Activated T-helper 1 cell treated with anti-CD3 and anti-CD28 coated beads, Interleukin-12 subunit alpha, Interleukin-12 subunit beta, Interleukin-2, Interleukin-4 antibody, amounts not matched to agents 30 ng/mL and 10 ng/mL and 1 ng/mL, durations not matched to agents 14 hours and 24 hours and 36 hours (primary cell): ENCODE measurements at regions not wholly inside any gene's neighbourhood (a gene's known extent, or its start where the extent isn't known, plus 50 kb on each side); places are given as distances from the start of the nearest gene placed in this dataset.
"Not testable (repeated sequence)": the region's sequence is repeated elsewhere in the genome, so short reads cannot be mapped to it uniquely, and the experiment has no call there.

Experiments
- DNase-seq: peaks from one replicate; pipeline ENCODE4 v3.0.0; 2021; ENCODE audit warnings: low spot score
- H3K27ac Mint-ChIP-seq: one replicate; pipeline ENCODE4 v1.8.0; 2021; ENCODE audit warnings: mild to moderate bottlenecking, mixed read lengths
- H3K27me3 Mint-ChIP-seq: one replicate; pipeline ENCODE4 v1.8.0; 2022; ENCODE audit warnings: mild to moderate bottlenecking, moderate library complexity, mixed read lengths; ENCODE audit not compliant: insufficient read depth
- H3K36me3 Mint-ChIP-seq: one replicate; pipeline ENCODE4 v1.8.0; 2021; ENCODE audit warnings: low read depth, mixed read lengths
- H3K4me1 Mint-ChIP-seq: one replicate; pipeline ENCODE4 v1.8.0; 2021; ENCODE audit warnings: low read depth, mixed read lengths
- H3K4me3 Mint-ChIP-seq: one replicate; pipeline ENCODE4 v1.8.0; 2021; ENCODE audit warnings: mild to moderate bottlenecking, moderate library complexity, mixed read lengths
- H3K9me3 Mint-ChIP-seq: one replicate; pipeline ENCODE4 v1.8.0; 2021; ENCODE audit warnings: mixed read lengths
- intact Hi-C: fragments of 100-400 bp; cut with micrococcal nuclease; formaldehyde crosslinking; loops from one replicate; pipeline ENCODE4 v1.15.1; 2024

- DNase-seq = no peak
- no peaks in the 10 kb centered on the region for H3K4me1 Mint-ChIP-seq
- H3K27me3 Mint-ChIP-seq = no peaks in the 10 kb centered on the region
- intact Hi-C loops = loop anchor here (10.0 kb wide), 1 partner anchor 63 kb away; no protein-coding TSS in a partner anchor
- H3K4me3 Mint-ChIP-seq = no peak overlapping the region
- H3K9me3 Mint-ChIP-seq = no peaks in the 10 kb centered on the region
- no peak overlapping the region for H3K27ac Mint-ChIP-seq
- no peaks in the 10 kb centered on the region for H3K36me3 Mint-ChIP-seq
Measured at GRCh38 chr18:75727456-75727855, 300.0 kb upstream of the SMIM21 start.

- no peak overlapping the region for H3K27ac Mint-ChIP-seq
- no peaks in the 10 kb centered on the region for H3K36me3 Mint-ChIP-seq
- H3K9me3 Mint-ChIP-seq = no peaks in the 10 kb centered on the region
- intact Hi-C loops = loop anchor here (10.0 kb wide), 1 partner anchor 59 kb away; no protein-coding TSS in a partner anchor
- no peak for DNase-seq
- H3K27me3 Mint-ChIP-seq = no peaks in the 10 kb centered on the region
- H3K4me3 Mint-ChIP-seq = no peak overlapping the region
- no peaks in the 10 kb centered on the region for H3K4me1 Mint-ChIP-seq
Measured at GRCh38 chr18:75723521-75724340, 296.2 kb upstream of the SMIM21 start.

GRCh38 chr18:75714766-75715165, 287.3 kb upstream of the SMIM21 start:
- DNase-seq = no peak
- no peak overlapping the region for H3K27ac Mint-ChIP-seq
- H3K4me1 Mint-ChIP-seq = no peaks in the 10 kb centered on the region
- H3K27me3 Mint-ChIP-seq = no peaks in the 10 kb centered on the region
- intact Hi-C loops = no loop called here
- H3K36me3 Mint-ChIP-seq = no peaks in the 10 kb centered on the region
- H3K4me3 Mint-ChIP-seq = no peak overlapping the region
- H3K9me3 Mint-ChIP-seq = no peaks in the 10 kb centered on the region

GRCh38 chr18:75712124-75712867, 284.8 kb upstream of the SMIM21 start:
- H3K27ac Mint-ChIP-seq, H3K4me3 Mint-ChIP-seq, H3K9me3 Mint-ChIP-seq, intact Hi-C loops, H3K4me1 Mint-ChIP-seq, DNase-seq, H3K27me3 Mint-ChIP-seq, H3K36me3 Mint-ChIP-seq: not testable (repeated sequence)

- no peaks in the 10 kb centered on the region for H3K36me3 Mint-ChIP-seq
- intact Hi-C loops = no loop called here
- H3K27ac Mint-ChIP-seq = no peak overlapping the region
- no peak overlapping the region for H3K4me3 Mint-ChIP-seq
- H3K9me3 Mint-ChIP-seq = no peaks in the 10 kb centered on the region
- DNase-seq = no peak
- no peaks in the 10 kb centered on the region for H3K4me1 Mint-ChIP-seq
- no peaks in the 10 kb centered on the region for H3K27me3 Mint-ChIP-seq
Measured at GRCh38 chr18:75700561-75700960, 273.1 kb upstream of the SMIM21 start.

GRCh38 chr18:75698861-75699260, 271.4 kb upstream of the SMIM21 start:
- H3K4me3 Mint-ChIP-seq = no peak overlapping the region
- no peak for DNase-seq
- no peaks in the 10 kb centered on the region for H3K27me3 Mint-ChIP-seq
- H3K27ac Mint-ChIP-seq = no peak overlapping the region
- no peaks in the 10 kb centered on the region for H3K4me1 Mint-ChIP-seq
- intact Hi-C loops = no loop called here
- no peaks in the 10 kb centered on the region for H3K9me3 Mint-ChIP-seq
- no peaks in the 10 kb centered on the region for H3K36me3 Mint-ChIP-seq

GRCh38 chr18:75697493-75697892, 270.0 kb upstream of the SMIM21 start:
- Mint-ChIP-seq H3K4me1 (no peaks in the 10 kb centered on the region), H3K27ac (no peak overlapping the region), H3K9me3 (no peaks in the 10 kb centered on the region), H3K36me3 (no peaks in the 10 kb centered on the region), H3K27me3 (no peaks in the 10 kb centered on the region), H3K4me3 (no peak overlapping the region)
- DNase-seq = no peak
- intact Hi-C loops = no loop called here

GRCh38 chr18:75696391-75696790, 268.9 kb upstream of the SMIM21 start:
- Mint-ChIP-seq H3K4me3 (no peak overlapping the region), H3K27me3 (no peaks in the 10 kb centered on the region), H3K27ac (no peak overlapping the region), H3K9me3 (no peaks in the 10 kb centered on the region), H3K4me1 (no peaks in the 10 kb centered on the region), H3K36me3 (no peaks in the 10 kb centered on the region)
- intact Hi-C loops = no loop called here
- no peak for DNase-seq

GRCh38 chr18:75694292-75694691, 266.8 kb upstream of the SMIM21 start:
- DNase-seq = no peak
- Mint-ChIP-seq H3K9me3 (no peaks in the 10 kb centered on the region), H3K4me3 (no peak overlapping the region), H3K27me3 (no peaks in the 10 kb centered on the region), H3K4me1 (no peaks in the 10 kb centered on the region), H3K27ac (no peak overlapping the region), H3K36me3 (no peaks in the 10 kb centered on the region)
- intact Hi-C loops = no loop called here

GRCh38 chr18:75691483-75691882, 264.0 kb upstream of the SMIM21 start:
- no peaks in the 10 kb centered on the region for H3K9me3 Mint-ChIP-seq
- H3K27me3 Mint-ChIP-seq = peaks cover 2% of the 10 kb centered on the region
- H3K27ac Mint-ChIP-seq = no peak overlapping the region
- intact Hi-C loops = no loop called here
- H3K36me3 Mint-ChIP-seq = no peaks in the 10 kb centered on the region
- no peak for DNase-seq
- no peak overlapping the region for H3K4me3 Mint-ChIP-seq
- no peaks in the 10 kb centered on the region for H3K4me1 Mint-ChIP-seq

GRCh38 chr18:75690283-75690682, 262.8 kb upstream of the SMIM21 start:
- intact Hi-C loops, H3K36me3 Mint-ChIP-seq, H3K27me3 Mint-ChIP-seq, H3K9me3 Mint-ChIP-seq, H3K4me3 Mint-ChIP-seq, DNase-seq, H3K27ac Mint-ChIP-seq, H3K4me1 Mint-ChIP-seq: not testable (repeated sequence)

GRCh38 chr18:75687626-75688025, 260.1 kb upstream of the SMIM21 start:
- H3K4me3 Mint-ChIP-seq = no peak overlapping the region
- intact Hi-C loops = no loop called here
- DNase-seq = no peak
- H3K27me3 Mint-ChIP-seq = peaks cover 2% of the 10 kb centered on the region
- H3K27ac Mint-ChIP-seq = no peak overlapping the region
- no peaks in the 10 kb centered on the region for H3K4me1 Mint-ChIP-seq
- no peaks in the 10 kb centered on the region for H3K36me3 Mint-ChIP-seq
- no peaks in the 10 kb centered on the region for H3K9me3 Mint-ChIP-seq

GRCh38 chr18:75683426-75683825, 255.9 kb upstream of the SMIM21 start:
- Mint-ChIP-seq H3K4me1 (no peaks in the 10 kb centered on the region), H3K9me3 (no peaks in the 10 kb centered on the region), H3K27ac (no peak overlapping the region), H3K27me3 (peaks cover 2% of the 10 kb centered on the region), H3K4me3 (no peak overlapping the region), H3K36me3 (no peaks in the 10 kb centered on the region)
- no peak for DNase-seq
- intact Hi-C loops = no loop called here
